Stimulated activated CD8-positive, alpha-beta memory T cell treated with anti-CD3 and anti-CD28 coated beads, Interleukin-4, amount 100 ng/mL, for 48 hours (primary cell): ENCODE measurements at regions not wholly inside any gene's neighbourhood (a gene's known extent, or its start where the extent isn't known, plus 50 kb on each side); places are given as distances from the start of the nearest gene placed in this dataset.

ENCODE experiments used
- DNase-seq: peaks from one replicate; pipeline ENCODE4 v3.0.0-alpha.2; 2020

DNA sequence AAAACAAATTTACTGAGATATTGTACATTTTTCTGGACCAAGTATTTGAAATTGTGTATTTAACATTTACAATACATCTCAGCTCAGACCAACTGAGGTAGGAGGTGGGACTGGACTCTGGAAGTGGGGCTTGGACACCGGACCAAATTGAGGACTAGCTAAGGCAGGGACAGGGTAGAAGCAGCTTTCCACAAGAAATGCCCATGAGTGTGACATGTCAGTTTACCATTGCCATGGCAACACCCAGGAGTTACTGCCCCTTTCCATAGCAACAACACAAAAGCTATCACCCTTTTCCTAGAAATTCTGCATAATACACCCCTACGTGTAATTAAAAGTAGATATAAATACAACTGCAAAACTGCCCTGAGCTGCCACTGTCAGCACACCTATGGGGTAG, 191.5 kb upstream of the ASIC2 start:
- DNase-seq, result no peak

DNA sequence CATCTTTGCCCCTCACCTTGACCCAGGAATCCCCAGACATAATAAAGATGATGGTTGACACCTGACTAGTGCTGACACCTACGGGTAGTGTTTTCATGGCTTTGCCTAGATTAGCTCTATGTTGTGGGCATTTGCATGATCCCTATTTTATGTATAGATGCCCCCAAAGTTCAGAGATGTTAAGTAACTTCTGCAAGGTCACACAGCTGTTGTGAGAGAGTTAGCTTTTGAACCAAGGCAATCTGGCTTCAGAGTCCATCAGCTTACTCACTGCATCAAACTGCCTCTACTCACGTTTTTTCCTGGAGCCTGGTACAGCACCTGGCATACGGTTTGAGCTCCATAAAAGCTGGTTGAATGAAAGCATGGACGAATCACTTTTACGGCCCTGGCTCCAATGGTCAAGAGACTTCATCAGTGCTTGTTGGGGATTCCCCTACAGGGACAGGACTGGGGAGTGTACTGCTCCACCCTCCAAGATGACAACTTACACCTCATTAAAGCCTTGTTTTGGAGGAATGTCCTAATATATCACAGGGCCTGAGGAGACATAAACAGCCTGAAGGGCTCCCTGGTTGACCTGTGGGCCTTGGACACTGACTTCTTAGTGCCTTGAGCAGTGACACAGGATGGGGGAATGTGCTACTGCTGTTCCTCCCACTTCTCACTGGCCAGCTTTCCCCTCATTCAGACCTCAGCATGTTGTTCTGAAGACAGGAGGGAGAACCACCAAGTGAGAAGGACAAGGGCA, 193.2 kb upstream of the ASIC2 start:
- DNase-seq, result no peak

DNA sequence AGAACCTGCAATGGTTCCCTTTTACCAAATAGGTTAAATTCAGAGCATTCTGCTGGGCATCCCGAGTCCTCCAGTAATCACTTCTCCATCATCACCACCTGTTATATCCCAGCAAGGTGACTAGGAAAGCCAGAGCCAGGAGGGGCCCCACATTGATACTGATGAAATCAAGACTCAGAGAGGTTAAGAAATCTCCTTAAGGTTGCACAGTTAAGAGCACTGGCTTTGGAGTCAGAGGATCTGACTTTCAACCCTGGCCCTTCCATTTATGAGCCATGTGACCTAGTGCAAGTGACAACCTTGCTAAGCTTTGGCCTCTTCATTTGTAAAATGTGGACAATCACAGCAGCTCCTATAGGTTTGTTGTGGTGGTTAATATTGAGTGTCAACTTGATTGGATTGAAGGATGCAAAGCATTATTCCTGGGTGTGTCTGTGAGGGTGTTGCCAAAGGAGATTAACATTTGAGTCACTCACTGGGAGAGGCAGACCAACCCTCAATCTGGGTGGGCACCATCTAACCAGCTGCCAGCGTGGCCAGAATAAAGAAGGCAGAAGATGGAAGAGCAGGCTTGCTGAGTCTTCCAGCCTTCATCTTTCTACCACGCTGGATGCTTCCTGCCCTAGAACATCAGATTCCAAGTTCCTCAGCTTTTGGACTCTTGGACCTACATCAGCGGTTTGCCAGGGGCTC, 194.2 kb upstream of the ASIC2 start:
- no peak for DNase-seq

DNA sequence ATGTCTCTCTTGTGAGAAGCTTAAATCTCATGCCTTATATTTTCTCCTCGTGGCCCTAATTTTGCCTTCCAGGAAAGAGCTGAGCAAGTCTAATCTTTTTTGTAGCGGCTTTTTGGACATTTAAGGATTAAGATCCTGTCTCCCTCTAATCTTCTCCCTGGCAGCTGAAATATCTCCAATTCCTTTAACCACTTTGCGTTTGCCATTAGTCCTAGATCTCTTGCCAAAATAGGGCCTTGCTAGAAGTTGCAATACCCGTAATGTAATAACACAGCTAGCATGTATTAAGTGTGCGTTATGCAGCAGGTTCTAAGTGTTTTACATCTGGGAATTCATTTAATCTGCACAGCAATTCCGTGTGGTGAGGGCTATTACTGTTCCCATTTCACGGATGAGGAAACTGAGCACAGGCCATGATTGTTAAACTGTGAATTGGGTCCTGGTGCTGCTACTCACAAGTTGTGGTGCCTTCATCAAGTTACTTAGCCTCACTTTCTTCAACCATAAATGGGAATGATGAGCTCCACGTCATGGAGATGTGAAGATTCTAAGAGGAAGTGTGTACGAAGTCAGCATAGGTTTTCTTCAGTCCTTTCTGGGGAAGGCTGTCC, 198.9 kb upstream of the ASIC2 start:
- DNase-seq, result no peak

DNA sequence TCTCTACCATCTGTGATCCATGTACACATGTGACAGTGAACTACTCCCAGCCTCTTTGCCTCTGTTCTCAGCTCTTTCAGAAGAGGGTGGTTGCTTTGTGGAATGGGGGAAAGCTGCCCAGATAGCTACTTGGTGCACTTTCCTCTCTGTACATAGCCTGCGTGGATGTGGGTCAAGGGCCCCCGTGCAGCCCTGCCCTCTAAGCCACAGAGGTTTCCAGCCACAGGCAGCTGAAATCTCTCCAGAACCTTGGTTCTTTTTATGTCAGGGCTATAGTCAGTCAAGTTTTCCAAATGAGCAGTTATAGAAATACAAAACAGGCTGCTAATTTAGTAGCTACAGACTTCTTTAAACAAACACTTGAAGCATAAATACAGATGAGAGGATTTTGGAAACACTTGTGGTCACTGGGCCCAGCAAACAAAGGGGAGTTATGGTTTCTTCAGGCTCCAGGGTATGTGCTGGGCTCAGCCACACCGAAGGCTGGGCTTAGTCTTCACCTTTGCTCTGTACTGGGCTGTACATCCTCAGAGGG, 199.7 kb upstream of the ASIC2 start:
- DNase-seq, result no peak

DNA sequence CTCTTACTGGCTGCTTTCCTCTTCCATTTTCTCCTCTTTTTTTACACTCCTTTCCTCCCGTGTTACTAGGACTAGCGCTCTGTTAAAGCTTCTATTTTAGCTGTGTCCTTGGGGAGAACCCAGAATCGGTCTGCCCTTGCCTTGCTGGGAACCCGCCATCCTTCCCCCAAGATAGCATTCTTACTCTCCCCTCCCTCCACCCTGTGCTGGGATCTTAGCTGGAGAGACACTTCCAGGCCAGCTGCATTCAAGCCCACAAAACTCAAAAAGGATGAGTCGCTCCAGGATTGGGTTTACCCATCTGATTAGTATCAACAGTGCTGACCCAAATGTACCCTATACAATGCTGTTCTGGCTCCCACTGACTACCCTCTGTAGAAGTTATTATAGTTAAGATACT, 200.5 kb upstream of the ASIC2 start:
- DNase-seq, result no peak

DNA sequence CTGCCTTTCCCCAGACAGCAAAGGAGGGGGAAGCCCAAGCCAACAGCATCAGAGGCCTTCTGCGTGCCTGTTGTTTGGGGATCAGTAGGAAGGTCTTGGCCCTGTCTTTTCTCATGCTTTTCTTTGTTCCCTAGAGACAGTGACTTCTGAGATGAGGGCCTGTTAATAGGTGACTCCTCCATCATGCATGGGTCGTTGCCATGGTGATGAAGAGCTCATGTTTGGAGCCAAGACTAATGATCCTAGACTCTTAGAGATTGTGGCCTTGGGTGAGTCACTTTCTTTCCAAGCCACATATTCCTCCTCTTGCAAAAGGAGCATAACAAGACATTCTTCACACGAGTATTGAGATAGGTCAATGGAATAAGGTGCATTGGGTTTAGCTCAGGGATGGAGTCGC, 201.1 kb upstream of the ASIC2 start:
- DNase-seq, result no peak

DNA sequence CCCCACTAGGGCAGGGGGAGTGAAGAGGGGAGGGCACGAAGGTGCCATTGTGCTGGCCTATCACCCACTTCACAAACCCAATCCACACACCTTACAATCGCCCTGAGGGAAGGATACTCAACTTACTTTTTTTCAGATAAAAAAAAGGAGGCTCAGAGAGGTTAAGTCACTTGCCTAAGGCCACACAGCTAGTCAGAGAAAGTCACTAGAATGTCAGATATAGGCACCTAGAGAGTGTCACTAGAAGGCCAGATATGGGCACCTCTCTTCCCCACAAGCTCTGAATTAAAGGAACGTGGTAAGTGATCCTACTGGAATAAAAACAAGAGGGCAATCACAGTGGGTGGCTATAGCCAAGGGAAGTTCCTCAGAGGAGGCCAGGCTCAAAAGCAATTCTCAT, 204.5 kb upstream of the ASIC2 start:
- no peak for DNase-seq

DNA sequence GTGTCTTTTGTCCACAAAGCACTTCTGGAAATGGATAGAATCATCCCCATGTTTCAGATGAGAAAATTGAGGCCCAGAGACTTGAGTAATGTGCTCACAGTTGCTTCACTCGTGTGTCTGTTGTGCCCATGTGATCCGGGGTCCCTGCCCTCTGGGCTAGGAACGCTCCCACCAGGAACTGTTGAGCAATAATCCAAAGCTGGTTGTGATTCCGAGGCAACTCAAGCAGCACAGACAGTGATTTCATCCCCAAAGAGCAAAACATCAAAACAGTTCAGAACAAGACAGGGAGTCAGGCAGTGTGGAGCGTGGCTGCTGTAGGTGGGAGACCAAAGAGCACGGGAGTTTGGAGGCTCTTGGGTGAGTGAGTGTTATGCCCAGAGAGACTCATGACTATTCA, 205.0 kb upstream of the ASIC2 start:
- DNase-seq, result no peak

DNA sequence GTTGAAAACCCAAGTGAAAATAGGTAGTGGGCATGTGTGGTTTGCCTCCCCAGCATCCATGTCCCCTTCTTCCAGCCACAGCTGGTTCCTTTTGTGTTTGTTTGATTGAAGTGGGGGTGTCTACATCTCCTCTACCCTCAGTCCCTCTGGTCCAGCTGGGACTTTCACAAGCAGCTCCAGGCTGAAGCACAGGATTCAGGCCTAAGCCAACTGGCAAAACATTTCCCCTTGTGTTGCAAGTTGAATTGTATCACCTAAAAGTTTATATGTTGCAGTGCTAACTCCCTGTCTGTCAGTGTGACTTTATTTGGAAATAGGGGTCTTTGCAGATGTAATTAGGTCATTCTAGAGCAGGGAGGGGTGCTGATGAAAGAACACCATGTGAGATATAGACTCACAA, 205.9 kb upstream of the ASIC2 start:
- DNase-seq, result no peak

DNA sequence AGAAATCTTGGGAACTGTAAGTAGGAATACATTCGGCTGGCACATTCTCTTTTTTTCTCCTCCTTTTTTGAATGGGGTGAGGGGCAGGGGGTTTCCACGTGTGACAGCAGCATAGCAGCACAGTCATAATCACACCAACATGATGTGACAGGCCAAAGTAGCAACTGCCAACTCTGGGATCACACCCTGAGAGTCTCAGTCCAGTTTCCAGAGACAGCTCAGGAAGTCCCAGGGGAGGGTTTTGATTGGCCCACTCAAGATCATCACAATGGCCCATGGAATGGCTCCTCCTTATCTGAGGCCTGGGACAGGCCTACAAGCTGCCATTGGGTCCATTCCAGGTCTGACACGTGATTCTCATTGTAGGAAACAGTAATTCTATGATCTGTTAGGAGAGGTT, 207.1 kb upstream of the ASIC2 start:
- DNase-seq, result no peak

DNA sequence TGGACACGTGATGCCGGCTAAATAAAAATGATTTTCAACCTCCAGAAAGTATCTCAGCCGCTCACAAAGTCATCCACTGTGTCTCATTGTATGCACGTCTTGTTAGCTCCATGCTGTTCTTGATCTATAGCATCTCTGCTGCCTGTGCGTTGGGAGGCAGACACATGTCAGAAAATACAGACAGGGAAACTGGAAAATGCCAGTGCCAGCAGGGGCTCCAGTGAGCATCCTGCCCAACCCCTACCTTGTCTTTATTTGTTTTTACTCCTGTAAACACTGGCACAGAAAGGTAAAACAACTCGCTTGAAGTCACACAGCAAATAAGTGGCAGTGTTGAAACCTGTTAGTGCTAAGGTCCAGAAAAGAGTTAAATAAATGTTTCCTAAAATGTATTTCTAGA, 208.1 kb upstream of the ASIC2 start:
- DNase-seq, result no peak

DNA sequence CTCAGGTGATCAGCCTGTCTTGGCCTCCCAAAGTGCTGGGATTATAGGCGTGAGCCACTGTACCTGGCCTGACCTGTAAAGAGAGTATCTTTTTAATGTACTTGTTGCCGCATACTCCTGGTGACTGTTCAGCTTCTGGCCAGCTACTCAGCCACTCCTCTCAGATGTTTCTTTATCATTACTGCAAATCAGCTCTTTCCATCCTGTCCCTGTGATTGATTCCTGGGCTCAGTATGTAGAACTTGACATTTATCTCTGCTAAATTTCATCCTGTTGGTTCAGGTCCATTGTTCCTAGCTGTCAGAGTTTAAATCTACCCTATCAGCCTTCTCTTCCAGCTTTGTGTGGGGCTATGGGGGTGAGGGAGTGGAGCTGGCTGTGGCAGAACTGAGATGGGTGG, 211.5 kb upstream of the ASIC2 start:
- DNase-seq, result no peak

DNA sequence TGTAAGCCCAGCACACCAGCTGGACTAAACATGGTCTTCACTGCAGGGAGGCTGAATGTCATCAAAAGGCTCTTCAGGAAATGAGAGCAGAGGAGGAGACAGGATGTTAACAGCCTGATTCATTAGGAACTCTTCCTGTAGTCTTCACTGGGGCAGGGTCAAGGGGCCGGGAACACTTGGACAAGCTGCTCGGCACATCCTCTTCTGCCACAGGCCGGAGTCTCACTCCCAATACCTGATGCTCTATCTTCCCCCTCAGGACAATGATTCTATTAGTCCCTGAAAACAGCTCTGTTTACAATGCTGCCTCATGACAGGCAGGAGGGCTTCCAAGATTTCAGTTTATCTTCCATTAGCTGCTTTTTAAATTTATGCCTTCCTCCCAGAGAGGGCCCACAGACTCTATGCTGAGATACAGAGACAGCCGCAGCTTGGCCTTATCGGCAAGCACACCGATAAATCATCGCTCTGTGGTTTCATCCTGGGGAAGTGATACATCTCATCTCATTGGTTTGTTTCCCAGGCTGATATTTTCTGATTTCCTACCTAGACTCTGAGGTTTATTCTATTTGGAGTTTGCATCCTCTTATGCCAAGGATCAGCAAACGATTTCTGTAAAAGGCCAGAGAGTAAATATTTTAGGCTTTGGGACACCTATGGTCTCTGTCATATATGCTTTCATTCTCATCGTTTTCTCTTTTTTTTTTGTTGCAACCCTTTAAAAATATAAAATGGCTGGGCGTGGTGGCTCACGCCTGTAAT, 214.0 kb upstream of the ASIC2 start:
- no peak for DNase-seq

DNA sequence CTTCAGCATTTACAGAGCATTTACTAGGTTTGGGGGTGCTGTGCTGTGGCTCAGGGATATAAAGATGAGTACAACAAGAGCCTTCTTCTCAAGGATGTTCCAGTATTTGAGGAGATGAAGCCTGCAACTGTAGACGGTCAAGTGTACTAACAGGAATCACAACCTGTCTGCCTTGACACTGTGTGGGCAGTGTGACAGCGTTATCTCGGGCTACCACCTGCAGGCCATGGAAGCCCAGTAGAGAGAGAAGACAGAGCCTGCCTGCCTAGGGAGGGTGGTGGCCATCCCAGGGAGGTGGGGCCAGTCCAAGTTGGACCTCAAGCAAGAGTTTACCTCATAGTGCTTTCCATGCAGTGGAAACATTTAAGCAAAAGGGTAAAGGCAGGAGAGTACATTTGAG, 215.1 kb upstream of the ASIC2 start:
- DNase-seq, result no peak

DNA sequence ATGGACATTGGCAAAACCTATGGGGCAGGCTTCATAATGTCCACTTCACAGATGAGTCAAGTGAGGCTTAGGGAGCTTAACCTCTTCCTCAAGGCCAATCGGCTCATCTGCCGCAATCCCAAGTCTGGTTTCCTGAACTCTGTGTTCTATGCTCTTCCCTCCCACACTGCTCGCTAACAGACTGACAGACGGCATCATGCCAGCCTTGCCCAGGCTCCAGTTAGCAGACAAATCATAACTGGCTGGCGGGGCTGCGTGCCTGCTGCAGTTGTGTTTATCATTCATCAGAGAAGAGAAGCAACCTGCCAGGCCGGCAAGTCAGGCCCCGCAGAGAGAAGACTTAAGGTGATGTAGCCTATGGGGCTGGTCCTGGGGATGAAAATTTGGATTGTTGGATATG, 216.2 kb upstream of the ASIC2 start:
- no peak for DNase-seq

DNA sequence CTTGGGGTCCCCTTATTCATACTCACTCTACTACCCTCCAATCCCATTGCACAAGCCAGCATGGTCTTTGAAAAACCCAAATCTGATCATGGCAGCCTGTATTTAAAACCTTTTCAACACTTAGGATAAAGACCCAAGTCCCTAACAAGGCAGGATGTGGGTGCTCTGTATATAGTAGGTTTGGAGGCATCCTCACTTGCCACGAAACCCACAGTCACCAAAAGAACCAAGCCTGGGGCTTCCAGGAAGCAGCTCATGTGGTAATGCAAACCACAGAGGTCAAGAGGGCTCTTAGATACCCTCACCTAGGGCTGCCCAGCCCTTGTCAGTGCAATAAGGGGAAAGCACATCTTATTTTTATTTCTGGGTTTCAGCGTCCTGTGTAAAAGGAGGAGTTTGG, 218.6 kb upstream of the ASIC2 start:
- DNase-seq, result no peak

DNA sequence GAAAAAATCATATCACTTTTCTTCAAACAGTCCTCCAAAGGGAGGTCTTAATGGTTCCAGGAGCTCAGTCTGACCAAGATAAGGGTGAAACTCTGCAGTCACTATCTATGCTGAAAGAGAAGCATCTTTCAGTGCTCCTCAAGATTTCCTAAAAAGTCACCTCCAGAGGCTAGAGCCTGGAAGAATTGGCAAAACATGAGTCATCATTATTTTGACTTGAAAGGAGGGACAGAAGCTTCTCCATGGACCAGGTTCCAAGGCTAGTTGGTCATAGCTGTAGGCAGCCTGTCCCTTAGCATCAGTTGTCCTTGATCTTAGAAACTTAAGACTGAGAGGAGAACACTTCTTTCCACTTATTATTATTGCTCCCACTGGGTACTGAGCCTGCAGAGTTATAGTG, 219.0 kb upstream of the ASIC2 start:
- DNase-seq, result no peak

DNA sequence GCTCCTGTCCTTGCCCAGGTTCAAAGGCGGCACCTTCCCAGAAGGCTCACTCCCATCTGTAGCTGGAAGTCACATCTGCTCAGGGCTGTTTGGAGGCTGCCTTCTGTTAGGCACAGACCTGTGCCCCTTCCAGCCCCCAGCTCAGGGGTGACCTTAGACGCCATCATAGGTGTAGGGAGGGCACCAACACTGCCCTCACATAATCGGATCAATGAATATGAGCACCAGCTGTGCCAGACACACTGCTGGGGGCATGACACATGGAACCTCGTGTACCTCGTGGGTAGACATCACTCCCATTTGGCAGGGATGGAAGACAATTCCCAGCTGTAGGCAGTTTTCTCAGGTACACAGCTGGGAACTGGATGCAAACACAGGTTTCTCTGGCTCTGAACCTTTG, 220.7 kb upstream of the ASIC2 start:
- no peak for DNase-seq

DNA sequence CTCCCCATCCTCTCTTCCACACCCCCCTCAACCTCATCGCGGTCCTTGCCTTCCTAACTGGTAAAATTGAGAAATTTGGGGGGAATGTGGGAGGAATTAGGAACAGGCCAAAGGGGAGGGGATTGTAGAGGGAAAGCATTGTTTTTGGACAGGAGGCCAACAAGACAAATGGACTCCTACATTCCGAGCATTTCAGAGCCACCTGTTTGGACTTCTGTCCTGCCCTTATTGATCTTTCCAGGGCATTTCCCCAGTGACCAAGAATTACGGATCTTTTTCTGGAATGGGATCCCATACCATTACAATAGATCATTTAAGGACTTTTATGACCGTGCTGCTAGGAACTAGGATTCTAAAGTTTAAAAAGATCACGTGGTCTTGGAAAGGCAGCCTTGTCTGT, 221.3 kb upstream of the ASIC2 start:
- no peak for DNase-seq

DNA sequence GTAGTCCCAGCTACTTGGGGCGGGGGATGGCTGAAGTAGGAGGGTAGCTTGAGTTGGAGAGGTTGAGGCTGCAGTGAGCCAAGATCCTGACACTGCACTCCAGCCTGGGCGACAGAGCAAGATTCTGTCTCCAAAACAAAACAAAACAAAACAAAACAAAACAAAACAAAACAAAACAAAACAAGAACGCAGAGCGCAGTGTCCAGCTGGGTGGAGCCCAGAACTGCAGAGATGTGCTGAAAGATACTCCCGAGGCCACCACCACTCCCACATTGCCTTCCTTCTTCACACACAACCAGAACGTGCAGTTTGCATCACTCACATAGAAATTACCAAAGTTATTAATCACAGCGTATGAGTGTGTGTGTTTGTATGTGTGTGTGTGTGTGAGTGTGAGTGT, 222.9 kb upstream of the ASIC2 start:
- DNase-seq, result no peak

DNA sequence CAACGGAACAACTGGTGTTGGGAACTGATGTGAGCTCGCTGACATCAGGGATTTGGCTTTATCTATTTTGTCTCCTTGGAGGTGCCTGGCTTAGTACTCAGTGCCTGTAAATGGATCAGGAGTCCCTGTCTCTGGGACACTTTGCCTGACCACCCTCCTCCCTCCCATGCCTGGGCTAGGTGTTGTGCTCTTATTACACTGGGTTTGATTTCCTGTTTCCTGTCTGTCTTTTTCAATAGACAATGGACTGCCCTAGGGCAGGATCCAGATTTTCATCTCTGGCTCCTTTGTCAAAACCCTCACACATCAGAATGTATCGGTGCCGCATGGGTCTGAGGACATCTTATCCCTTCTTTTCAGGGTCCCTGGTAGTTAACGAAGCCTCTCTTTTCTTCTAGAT, 223.6 kb upstream of the ASIC2 start:
- DNase-seq, result no peak

DNA sequence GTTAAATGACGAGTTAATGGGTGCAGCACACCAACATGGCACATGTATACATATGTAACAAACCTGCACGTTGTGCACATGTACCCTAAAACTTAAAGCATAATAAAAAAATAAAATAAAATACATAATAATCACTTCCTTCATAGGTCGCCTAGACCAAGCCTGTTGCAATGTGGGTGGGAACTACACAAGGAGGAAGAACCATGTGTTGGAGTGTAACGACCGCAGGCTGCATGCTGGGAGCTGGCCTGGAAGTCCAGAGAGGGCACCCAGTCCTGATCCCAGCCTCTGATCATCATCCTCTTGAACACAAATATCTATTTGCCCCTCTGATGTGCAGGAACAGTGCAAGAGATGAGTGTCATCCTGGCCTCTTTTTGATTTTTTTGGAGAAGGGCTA, 224.7 kb upstream of the ASIC2 start:
- no peak for DNase-seq

DNA sequence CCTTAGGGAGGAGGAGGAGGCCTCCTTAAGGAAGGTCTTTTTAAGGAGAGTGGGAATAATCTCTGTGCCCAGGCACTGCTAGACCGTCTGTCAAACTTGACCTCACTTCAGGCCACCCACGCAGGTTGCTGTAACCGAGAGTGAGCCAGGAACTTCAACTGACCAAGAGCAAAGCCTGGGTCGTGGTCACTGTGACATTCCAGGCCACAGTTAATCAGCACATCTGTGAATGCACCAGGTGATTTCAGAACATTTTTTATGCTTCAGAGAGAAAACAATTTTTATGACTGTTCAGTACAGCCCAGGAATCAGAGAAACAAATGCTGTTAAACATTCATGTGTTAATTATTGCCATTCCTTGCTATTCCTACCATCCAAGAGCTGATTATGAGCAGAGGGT, 226.6 kb upstream of the ASIC2 start:
- DNase-seq, result no peak
